Stimulated activated memory B cell treated with anti-CD40 and anti-IgM and Interleukin-4, amounts not matched to agents 10 μg/mL and 1 μg/mL and 100 μg/mL, for 72 hours (primary cell): ENCODE measurements at regions not wholly inside any gene's neighbourhood (a gene's known extent, or its start where the extent isn't known, plus 50 kb on each side); places are given as distances from the start of the nearest gene placed in this dataset.
"Not testable (repeated sequence)": the region's sequence is repeated elsewhere in the genome, so short reads cannot be mapped to it uniquely, and the experiment has no call there.

Source experiments
- ATAC-seq: fragments of 150-1000 bp; cut with Tn5 transposase; 2 replicates; pipeline ENCODE4 v1.10.0; 2021
- H3K27ac Mint-ChIP-seq: one replicate; pipeline ENCODE4 v1.8.0; 2022; ENCODE audit warnings: mild to moderate bottlenecking, mixed read lengths
- H3K27me3 Mint-ChIP-seq: one replicate; pipeline ENCODE4 v1.8.0; 2022; ENCODE audit warnings: mixed read lengths
- H3K36me3 Mint-ChIP-seq: one replicate; pipeline ENCODE4 v1.8.0; 2022; ENCODE audit warnings: mixed read lengths
- H3K4me1 Mint-ChIP-seq: one replicate; pipeline ENCODE4 v1.8.0; 2022; ENCODE audit warnings: mixed read lengths
- H3K4me3 Mint-ChIP-seq: one replicate; pipeline ENCODE4 v1.8.0; 2022; ENCODE audit warnings: mild to moderate bottlenecking, moderate library complexity, mixed read lengths
- H3K9me3 Mint-ChIP-seq: one replicate; pipeline ENCODE4 v1.8.0; 2022; ENCODE audit warnings: mixed read lengths

- Mint-ChIP-seq H3K9me3 (no peaks in the 10 kb centered on the region), H3K4me3 (no peak overlapping the region), H3K36me3 (no peaks in the 10 kb centered on the region), H3K4me1 (no peaks in the 10 kb centered on the region), H3K27ac (no peak overlapping the region), H3K27me3 (no peaks in the 10 kb centered on the region)
- no peak for ATAC-seq
Observed at GRCh38 chr3:187518616-187519015, 150.4 kb downstream of the RTP4 start.

DNA sequence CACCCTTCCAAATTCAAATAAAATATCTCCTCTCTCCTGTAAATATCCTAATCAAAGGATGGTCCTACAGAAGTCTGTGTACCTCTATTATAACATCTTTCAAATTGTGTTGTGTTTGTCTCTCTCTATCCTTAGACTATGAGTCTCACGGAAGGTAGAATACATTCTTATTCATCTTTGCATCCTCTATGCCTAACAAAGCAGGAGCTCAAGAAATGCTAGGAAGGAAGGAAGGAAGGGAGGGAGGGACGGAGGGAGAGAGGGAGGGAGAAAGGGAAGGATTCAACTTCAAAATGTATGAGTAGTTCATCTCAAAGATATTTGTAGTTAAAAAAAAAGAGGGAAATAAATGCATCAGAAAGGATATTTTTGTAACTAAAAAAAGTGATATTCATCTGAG lies 150.0 kb downstream of the RTP4 start:
- Mint-ChIP-seq H3K4me1 (no peaks in the 10 kb centered on the region), H3K27me3 (no peaks in the 10 kb centered on the region), H3K36me3 (no peaks in the 10 kb centered on the region), H3K9me3 (no peaks in the 10 kb centered on the region), H3K4me3 (no peak overlapping the region), H3K27ac (no peak overlapping the region)
- no peak for ATAC-seq

- peaks cover 7% of the 10 kb centered on the region for H3K9me3 Mint-ChIP-seq
- H3K4me1 Mint-ChIP-seq: no peaks in the 10 kb centered on the region
- H3K36me3 Mint-ChIP-seq: no peaks in the 10 kb centered on the region
- ATAC-seq: no peak
- H3K27me3 Mint-ChIP-seq: no peaks in the 10 kb centered on the region
- no peak overlapping the region for H3K27ac Mint-ChIP-seq
- no peak overlapping the region for H3K4me3 Mint-ChIP-seq
Observed at GRCh38 chr3:187516446-187517185, 148.4 kb downstream of the RTP4 start.

GRCh38 chr3:187507905-187508304 lies 139.7 kb downstream of the RTP4 start:
- ATAC-seq: no peak
- Mint-ChIP-seq H3K27me3 (peaks cover 56% of the 10 kb centered on the region), H3K36me3 (no peaks in the 10 kb centered on the region), H3K27ac (no peak overlapping the region), H3K4me3 (no peak overlapping the region), H3K4me1 (no peaks in the 10 kb centered on the region), H3K9me3 (peaks cover 7% of the 10 kb centered on the region)

DNA sequence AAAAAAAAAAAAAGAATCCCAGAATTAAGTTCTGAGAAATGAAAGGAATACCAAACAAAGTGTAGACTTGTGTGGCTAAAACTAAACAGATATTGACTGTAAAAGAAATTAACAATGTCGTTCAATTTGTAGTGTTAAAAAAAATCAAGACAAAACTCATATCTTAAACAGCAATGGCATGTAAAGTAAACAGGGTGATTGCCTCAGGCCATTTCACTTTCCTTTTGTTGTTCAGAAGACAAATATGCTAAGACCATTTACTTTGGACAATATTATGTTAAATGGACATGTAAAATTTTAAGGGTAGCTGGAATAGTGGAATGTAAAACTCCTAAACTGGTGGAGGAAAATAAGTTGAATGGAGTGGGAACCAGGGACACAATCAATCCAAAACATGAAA lies 139.1 kb downstream of the RTP4 start:
- H3K4me3 Mint-ChIP-seq: no peak overlapping the region
- no peaks in the 10 kb centered on the region for H3K36me3 Mint-ChIP-seq
- H3K9me3 Mint-ChIP-seq: peaks cover 3% of the 10 kb centered on the region
- H3K4me1 Mint-ChIP-seq: no peaks in the 10 kb centered on the region
- no peak for ATAC-seq
- H3K27me3 Mint-ChIP-seq: peaks cover 56% of the 10 kb centered on the region
- H3K27ac Mint-ChIP-seq: no peak overlapping the region

- no peaks in the 10 kb centered on the region for H3K9me3 Mint-ChIP-seq
Observed at GRCh38 chr3:187504435-187504834, 136.2 kb downstream of the RTP4 start.

GRCh38 chr3:187498211-187498724 lies 130.1 kb downstream of the RTP4 start:
- no peaks in the 10 kb centered on the region for H3K4me1 Mint-ChIP-seq
- H3K9me3 Mint-ChIP-seq: peaks cover 7% of the 10 kb centered on the region
- H3K36me3 Mint-ChIP-seq: no peaks in the 10 kb centered on the region
- peaks cover 27% of the 10 kb centered on the region for H3K27me3 Mint-ChIP-seq
- no peak overlapping the region for H3K27ac Mint-ChIP-seq
- no peak overlapping the region for H3K4me3 Mint-ChIP-seq
- no peak for ATAC-seq

More at GRCh38 chr3:187504435-187504834, 136.2 kb downstream of the RTP4 start:
- Mint-ChIP-seq H3K27ac (no peak overlapping the region), H3K4me3 (no peak overlapping the region), H3K4me1 (no peaks in the 10 kb centered on the region), H3K36me3 (no peaks in the 10 kb centered on the region), H3K27me3 (peaks cover 52% of the 10 kb centered on the region)
- ATAC-seq: no peak

- Mint-ChIP-seq H3K9me3 (peaks cover 15% of the 10 kb centered on the region), H3K27me3 (peaks cover 38% of the 10 kb centered on the region), H3K36me3 (no peaks in the 10 kb centered on the region), H3K4me1 (no peaks in the 10 kb centered on the region), H3K4me3 (no peak overlapping the region), H3K27ac (no peak overlapping the region)
- ATAC-seq: no peak
Observed at GRCh38 chr3:187497052-187497451, 128.9 kb downstream of the RTP4 start.

DNA sequence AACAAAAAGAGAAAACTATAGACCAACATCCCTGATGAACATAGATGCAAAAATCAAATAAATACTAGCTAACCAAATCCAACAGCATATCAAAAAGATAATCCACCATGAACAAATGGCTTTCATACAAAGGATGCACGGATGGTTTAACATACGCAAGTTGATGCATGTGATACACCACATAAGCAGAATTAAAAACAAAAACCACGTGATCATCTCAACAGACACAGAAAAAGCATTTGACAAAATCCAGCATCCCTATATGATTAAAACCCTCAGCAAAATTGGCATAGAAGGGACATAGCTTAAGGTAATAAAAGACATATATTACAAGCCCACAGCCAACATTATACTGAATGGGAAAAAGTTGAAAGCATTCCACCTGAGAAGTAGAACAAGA lies 125.9 kb downstream of the RTP4 start:
- H3K4me1 Mint-ChIP-seq, ATAC-seq, H3K27ac Mint-ChIP-seq: not testable (repeated sequence)

DNA sequence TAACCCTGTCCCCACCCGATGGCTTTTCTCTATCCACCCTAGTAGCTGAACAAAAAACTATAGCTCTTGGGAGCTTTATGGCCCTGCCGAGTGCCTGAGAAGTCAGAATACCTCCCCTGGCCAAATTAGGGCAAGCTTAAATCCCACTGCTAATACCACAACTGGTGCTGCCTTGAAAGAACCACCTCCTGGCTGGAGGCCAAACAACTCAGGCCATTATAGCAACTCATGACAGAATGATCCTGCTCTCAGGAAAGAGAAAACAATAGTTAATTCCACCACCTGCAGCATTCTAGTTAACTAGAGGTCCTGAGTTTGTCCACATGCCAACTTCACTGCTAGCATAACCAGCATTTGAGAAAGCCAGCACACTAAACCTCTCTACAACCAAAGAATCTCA lies 123.2 kb downstream of the RTP4 start:
- ATAC-seq: no peak
- Mint-ChIP-seq H3K4me1 (no peaks in the 10 kb centered on the region), H3K27me3 (peaks cover 28% of the 10 kb centered on the region), H3K4me3 (no peak overlapping the region), H3K9me3 (peaks cover 15% of the 10 kb centered on the region), H3K36me3 (no peaks in the 10 kb centered on the region), H3K27ac (no peak overlapping the region)

More for the DNA sequence above, 125.9 kb downstream of the RTP4 start:
- Mint-ChIP-seq H3K9me3 (peaks cover 15% of the 10 kb centered on the region), H3K27me3 (peaks cover 36% of the 10 kb centered on the region)
- H3K4me3 Mint-ChIP-seq, H3K36me3 Mint-ChIP-seq: not testable (repeated sequence)

GRCh38 chr3:187490366-187490765 lies 122.2 kb downstream of the RTP4 start:
- no peak overlapping the region for H3K27ac Mint-ChIP-seq
- peaks cover 28% of the 10 kb centered on the region for H3K27me3 Mint-ChIP-seq
- no peaks in the 10 kb centered on the region for H3K4me1 Mint-ChIP-seq
- H3K4me3 Mint-ChIP-seq: no peak overlapping the region
- no peak for ATAC-seq
- H3K36me3 Mint-ChIP-seq: no peaks in the 10 kb centered on the region
- peaks cover 15% of the 10 kb centered on the region for H3K9me3 Mint-ChIP-seq

- no peak overlapping the region for H3K4me3 Mint-ChIP-seq
- peaks cover 26% of the 10 kb centered on the region for H3K27me3 Mint-ChIP-seq
- H3K36me3 Mint-ChIP-seq: no peaks in the 10 kb centered on the region
- H3K27ac Mint-ChIP-seq: no peak overlapping the region
- no peaks in the 10 kb centered on the region for H3K4me1 Mint-ChIP-seq
- no peak for ATAC-seq
- H3K9me3 Mint-ChIP-seq: peaks cover 4% of the 10 kb centered on the region
Observed at GRCh38 chr3:187484547-187485295, 116.5 kb downstream of the RTP4 start.

GRCh38 chr3:187481426-187481825 lies 113.2 kb downstream of the RTP4 start:
- Mint-ChIP-seq H3K4me1 (no peaks in the 10 kb centered on the region), H3K9me3 (peaks cover 7% of the 10 kb centered on the region), H3K4me3 (no peak overlapping the region), H3K27ac (no peak overlapping the region), H3K36me3 (no peaks in the 10 kb centered on the region), H3K27me3 (peaks cover 26% of the 10 kb centered on the region)
- no peak for ATAC-seq

DNA sequence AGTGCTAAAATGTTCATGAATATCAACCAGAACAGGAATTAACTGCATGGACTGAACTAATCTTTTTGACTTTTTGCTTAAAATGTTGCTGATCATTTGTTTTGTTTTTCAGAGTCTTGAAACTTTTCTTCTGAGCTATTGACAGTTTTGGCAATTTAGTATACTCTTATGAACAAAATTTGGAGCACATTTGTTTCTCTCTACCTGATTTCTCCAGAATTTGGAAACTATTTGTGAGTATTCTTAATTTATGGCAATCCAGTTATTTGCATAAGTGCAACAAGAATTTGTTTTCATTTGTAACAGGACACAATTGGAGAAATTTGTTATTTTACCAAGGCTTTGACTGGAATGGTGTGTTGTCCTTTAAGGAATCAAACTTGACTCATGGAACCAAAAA lies 107.4 kb downstream of the RTP4 start:
- H3K4me3 Mint-ChIP-seq, H3K4me1 Mint-ChIP-seq, H3K27ac Mint-ChIP-seq, ATAC-seq, H3K36me3 Mint-ChIP-seq: not testable (repeated sequence)
- H3K9me3 Mint-ChIP-seq: peaks cover 14% of the 10 kb centered on the region
- H3K27me3 Mint-ChIP-seq: peaks cover 10% of the 10 kb centered on the region

DNA sequence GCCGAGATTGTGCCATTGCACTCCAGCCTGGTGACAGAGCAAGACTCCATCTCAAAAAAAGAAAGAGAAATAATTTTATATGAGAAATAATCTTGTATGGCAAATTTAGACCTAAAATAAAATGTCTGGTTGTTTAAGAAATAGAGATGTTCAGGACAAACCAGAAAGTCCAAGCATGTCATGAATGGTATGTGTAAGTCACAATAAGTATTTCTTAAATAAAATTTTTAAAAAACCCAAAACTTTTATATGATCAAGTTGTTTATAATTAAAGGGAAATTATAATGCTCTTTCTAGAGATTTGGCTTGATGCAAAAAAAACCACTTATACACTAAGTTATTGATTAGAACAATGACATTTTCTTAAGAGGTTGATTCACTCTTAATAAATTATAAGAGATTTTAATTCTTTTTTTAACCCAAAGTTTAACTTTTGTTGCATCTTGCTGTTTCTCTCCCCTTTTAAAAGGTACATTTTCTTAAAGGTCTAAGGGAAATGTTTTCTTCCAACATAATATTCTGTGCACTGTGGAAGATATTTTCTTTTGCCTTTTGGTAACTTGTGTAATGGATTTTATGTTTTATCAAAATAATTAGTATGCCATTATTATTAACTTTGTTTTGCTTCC lies 105.7 kb downstream of the RTP4 start:
- peaks cover 26% of the 10 kb centered on the region for H3K27me3 Mint-ChIP-seq
- H3K27ac Mint-ChIP-seq: no peak overlapping the region
- H3K4me3 Mint-ChIP-seq: no peak overlapping the region
- H3K9me3 Mint-ChIP-seq: peaks cover 15% of the 10 kb centered on the region
- no peaks in the 10 kb centered on the region for H3K36me3 Mint-ChIP-seq
- ATAC-seq: no peak
- H3K4me1 Mint-ChIP-seq: no peaks in the 10 kb centered on the region
